GM23338 (cell line): ENCODE measurements at regions not wholly inside any gene's neighbourhood (a gene's known extent, or its start where the extent isn't known, plus 50 kb on each side); places are given as distances from the start of the nearest gene placed in this dataset.
A peak's percentile ranks its signal among the peaks of the same experiment; 100 is the strongest.

Experiments
- ATAC-seq: fragments of 200-7000 bp; cut with Tn5 transposase; 3 replicates; pipeline ENCODE4 v1.9.1; 2020
- DNase-seq: peaks from one replicate; pipeline ENCODE4 v3.0.0-alpha.2; 2015; ENCODE audit warnings: low spot score
- H2AFZ ChIP-seq: fragments of 200-600 bp; sonication (generic); 2 replicates; pipeline ENCODE4 v1.8.0; 2016; ENCODE audit warnings: antibody characterized with exemption, mild to moderate bottlenecking, moderate library complexity
- H3F3A ChIP-seq: fragments of 200-600 bp; sonication (generic); replicated peaks from 2 replicates; pipeline ENCODE4 v1.8.0; 2017; ENCODE audit warnings: antibody characterized with exemption, mixed run types, low read depth
- H3K27ac ChIP-seq: fragments of 200-600 bp; sonication (generic); 2 replicates; pipeline ENCODE4 v1.6.1; 2016; ENCODE audit warnings: low read depth
- H3K27me3 ChIP-seq: fragments of 200-600 bp; sonication (generic); 2 replicates; pipeline ENCODE4 v1.8.0; 2016; ENCODE audit warnings: mild to moderate bottlenecking, mixed run types, moderate library complexity; ENCODE audit not compliant: insufficient read depth
- H3K36me3 ChIP-seq: fragments of 200-600 bp; sonication (generic); 2 replicates; pipeline ENCODE4 v1.8.0; 2016; ENCODE audit warnings: mild to moderate bottlenecking; ENCODE audit not compliant: insufficient read depth
- H3K4me1 ChIP-seq: fragments of 200-600 bp; sonication (generic); 2 replicates; pipeline ENCODE4 v1.8.0; 2016; ENCODE audit warnings: mild to moderate bottlenecking, moderate library complexity; ENCODE audit not compliant: insufficient read depth
- H3K4me2 ChIP-seq: fragments of 200-600 bp; sonication (generic); 2 replicates; pipeline ENCODE4 v1.7.1; 2017; ENCODE audit warnings: mixed run types
- H3K4me3 ChIP-seq: fragments of 200-600 bp; sonication (generic); 2 replicates; pipeline ENCODE4 v1.6.1; 2016; ENCODE audit warnings: mixed run types
- H3K79me2 ChIP-seq: fragments of 200-600 bp; sonication (generic); replicated peaks from 2 replicates; pipeline ENCODE4 v1.8.0; 2017; ENCODE audit warnings: mild to moderate bottlenecking; ENCODE audit not compliant: insufficient read depth
- H3K9me2 ChIP-seq: fragments of 200-600 bp; sonication (generic); 2 replicates; pipeline ENCODE4 v1.8.0; 2017; ENCODE audit not compliant: insufficient read depth
- H4K20me1 ChIP-seq: fragments of 200-600 bp; sonication (generic); replicated peaks from 2 replicates; pipeline ENCODE4 v1.8.0; 2017; ENCODE audit warnings: mild to moderate bottlenecking; ENCODE audit not compliant: insufficient read depth
- H3K27ac Mint-ChIP-seq: 2 replicates; pipeline ENCODE4 v1.8.0; 2020; ENCODE audit warnings: inconsistent platforms, mild to moderate bottlenecking, moderate library complexity, mixed read lengths
- H3K27me3 Mint-ChIP-seq: 3 replicates; pipeline ENCODE4 v1.8.0; 2022; ENCODE audit warnings: low read depth, mild to moderate bottlenecking, moderate library complexity, mixed read lengths, inconsistent platforms; ENCODE audit not compliant: insufficient read depth, poor library complexity
- H3K36me3 Mint-ChIP-seq: 3 replicates; pipeline ENCODE4 v1.8.0; 2021; ENCODE audit warnings: low read depth, mild to moderate bottlenecking, inconsistent platforms, moderate library complexity, mixed read lengths
- H3K4me1 Mint-ChIP-seq: 3 replicates; pipeline ENCODE4 v1.8.0; 2020; ENCODE audit warnings: mild to moderate bottlenecking, inconsistent platforms, mixed read lengths
- H3K4me3 Mint-ChIP-seq: 3 replicates; pipeline ENCODE4 v1.8.0; 2021; ENCODE audit warnings: moderate library complexity, mild to moderate bottlenecking, inconsistent platforms, mixed read lengths
- H3K9me3 Mint-ChIP-seq: 3 replicates; pipeline ENCODE4 v1.8.0; 2020; ENCODE audit warnings: moderate library complexity, mild to moderate bottlenecking, inconsistent platforms, mixed read lengths
- CREB1 ChIP-seq: fragments of 250-450 bp; sonication (Bioruptor Pico); IDR thresholded peaks from 2 replicates; pipeline ENCODE4 v1.5.0; 2020; ENCODE audit warnings: low read depth, mild to moderate bottlenecking, moderate library complexity
- CTCF ChIP-seq, 2 experiments: fragments of 200-600 bp in 1 of 2; sonication (generic) in 1 of 2; conservative IDR thresholded peaks; 2 replicates each; pipeline versions ENCODE4 v1.5.1 to v1.6.1; 2016 to 2017; ENCODE audit warnings: antibody characterized with exemption in 2 of 2, low read depth in 2 of 2, mild to moderate bottlenecking in 2 of 2, moderate library complexity in 1 of 2
- ETS1 ChIP-seq: IDR thresholded peaks from 2 replicates; pipeline ENCODE4 v1.6.1; 2016; ENCODE audit warnings: antibody characterized with exemption
- EZH2 ChIP-seq: fragments of 200-600 bp; sonication (generic); IDR thresholded peaks from one replicate; pipeline ENCODE4 v1.8.0; 2017; ENCODE audit warnings: antibody characterized with exemption, mild to moderate bottlenecking, low read depth; ENCODE audit not compliant: unreplicated experiment
- JUNB ChIP-seq: IDR thresholded peaks from one replicate; pipeline ENCODE4 v1.6.1; 2016; ENCODE audit warnings: antibody characterized with exemption; ENCODE audit not compliant: unreplicated experiment
- NANOG ChIP-seq: IDR thresholded peaks from 2 replicates; pipeline ENCODE4 v1.6.1; 2016; ENCODE audit warnings: antibody characterized with exemption, borderline replicate concordance
- POLR2AphosphoS5 ChIP-seq: IDR thresholded peaks from 2 replicates; pipeline ENCODE4 v1.6.1; 2016; ENCODE audit warnings: antibody characterized with exemption, low read depth
- REST ChIP-seq: IDR thresholded peaks from one replicate; pipeline ENCODE4 v1.6.1; 2018; ENCODE audit warnings: antibody characterized with exemption; ENCODE audit not compliant: unreplicated experiment
- STAT1 ChIP-seq: IDR thresholded peaks from one replicate; pipeline ENCODE4 v1.6.1; 2016; ENCODE audit warnings: antibody characterized with exemption; ENCODE audit not compliant: unreplicated experiment
- ZNF114 ChIP-seq: fragments of 250-450 bp; sonication (Bioruptor Pico); IDR thresholded peaks from 2 replicates; pipeline ENCODE4 v1.5.0; 2020; ENCODE audit warnings: mild to moderate bottlenecking, moderate library complexity
- ZNF331 ChIP-seq: fragments of 250-450 bp; sonication (Bioruptor Pico); IDR thresholded peaks from 2 replicates; pipeline ENCODE4 v1.5.0; 2020; ENCODE audit warnings: low read depth, mild to moderate bottlenecking, moderate library complexity
- ZNF462 ChIP-seq: fragments of 250-450 bp; sonication (Bioruptor Pico); IDR thresholded peaks from 2 replicates; pipeline ENCODE4 v1.5.0; 2020; ENCODE audit warnings: mild to moderate bottlenecking, moderate library complexity

DNA sequence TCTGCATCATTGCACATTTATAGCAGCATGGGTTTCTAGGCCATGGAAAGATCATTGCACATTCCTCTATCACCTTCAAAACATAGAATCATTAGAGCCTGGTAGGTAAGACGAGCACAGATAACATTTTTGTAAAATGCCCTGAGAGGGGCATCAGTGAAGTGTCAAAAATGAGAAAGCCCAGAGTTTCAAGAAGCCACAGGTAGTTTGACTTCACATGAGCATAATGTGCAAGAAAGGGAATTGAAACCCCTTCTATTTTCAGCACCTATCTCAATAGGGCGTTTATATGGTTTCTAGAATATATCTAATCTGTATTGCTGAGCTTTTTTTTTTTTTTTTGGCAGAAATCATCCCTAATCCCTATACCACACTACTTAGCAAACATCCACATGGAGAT lies 2441.7 kb downstream of the ARAP2 start (continued):
- TF ChIP-seq POLR2AphosphoS5, result no peak
- no peak for TF ChIP-seq STAT1
- TF ChIP-seq ETS1, result no peak

GRCh38 chr4:33825685-33826084 lies 2418.6 kb downstream of the ARAP2 start:
- Histone ChIP-seq H3F3A (no peaks in the 10 kb centered on the region), H3K27me3 (no peaks in the 10 kb centered on the region), H3K4me1 (0 out of 2 replicates have a peak, but pooled peaks cover 5% of the 10 kb centered on the region), H3K9me2 (no peaks in the 10 kb centered on the region), H3K79me2 (no peaks in the 10 kb centered on the region), H4K20me1 (no peaks in the 10 kb centered on the region), H3K4me2 (no peak overlapping the region), H3K4me3 (no peak overlapping the region), H3K27ac (no peak overlapping the region), H2AFZ (peak overlapping the region; percentile 47; the same call in 1 of the 2 replicates), H3K36me3 (no peaks in the 10 kb centered on the region)
- H3K27me3 Mint-ChIP-seq, result no peaks in the 10 kb centered on the region
- no peak overlapping the region for H3K27ac Mint-ChIP-seq
- H3K4me1 Mint-ChIP-seq, result peaks cover 3% of the 10 kb centered on the region; the same call in 2 of the 3 replicates
- H3K36me3 Mint-ChIP-seq, result no peaks in the 10 kb centered on the region; the same call in 1 of the 3 replicates
- H3K4me3 Mint-ChIP-seq, result no peak overlapping the region
- DNase-seq, result no peak
- ATAC-seq, result no peak
- H3K9me3 Mint-ChIP-seq, result peaks cover 2% of the 10 kb centered on the region; the same call in 1 of the 3 replicates
- TF ChIP-seq ETS1 (no peak), JUNB (no peak), ZNF462 (CRISPR knock-in tag) (no peak), ZNF331 (CRISPR knock-in tag) (no peak), CTCF (conservative IDR thresholded peaks at IDR 0.05; ENCODE audit: low read depth in 2 of 2) (no peak), CREB1 (CRISPR knock-in tag) (no peak), REST (no peak), EZH2 (no peak), STAT1 (no peak), NANOG (no peak), POLR2AphosphoS5 (no peak), ZNF114 (no peak)
